GM21381 (cell line): ENCODE measurements at regions not wholly inside any gene's neighbourhood (a gene's known extent, or its start where the extent isn't known, plus 50 kb on each side); places are given as distances from the start of the nearest gene placed in this dataset.

Experiments
- ATAC-seq: cut with Tn5 transposase; IDR thresholded peaks from one replicate; pipeline ENCODE4 v1.9.1; 2021; ENCODE audit warnings: mild to moderate bottlenecking, moderate library complexity; ENCODE audit not compliant: unreplicated experiment

GRCh38 chr12:32043928-32044549, 62.6 kb upstream of the BICD1 start:
- no peak for ATAC-seq

GRCh38 chr12:32047357-32048212, 59.1 kb upstream of the BICD1 start:
- no peak for ATAC-seq

- no peak for ATAC-seq
Observed at GRCh38 chr12:32048791-32049190, 57.9 kb upstream of the BICD1 start.

GRCh38 chr12:32049956-32050355, 56.7 kb upstream of the BICD1 start:
- no peak for ATAC-seq

GRCh38 chr12:32051511-32052211, 55.0 kb upstream of the BICD1 start:
- no peak for ATAC-seq

GRCh38 chr12:32052212-32052713, 54.4 kb upstream of the BICD1 start:
- no peak for ATAC-seq

GRCh38 chr12:32053881-32054624, 52.6 kb upstream of the BICD1 start:
- no peak for ATAC-seq
